MCF 10A (cell line): ENCODE measurements at regions not wholly inside any gene's neighbourhood (a gene's known extent, or its start where the extent isn't known, plus 50 kb on each side); places are given as distances from the start of the nearest gene placed in this dataset.

ENCODE experiments used
- BruUV-seq: library from RNA; stranded (reverse); fragments of 400-500 nt; replicated peaks from 2 replicates; lab custom pipeline; 2021; lab: Mats Ljungman, UMichigan
- CTCF ChIA-PET: fragments of 300-600 bp; sonication (Branson Sonifier 250); formaldehyde crosslinking; extraction: SDS; loops from one replicate; lab custom pipeline; 2021; ENCODE audit warnings: antibody characterized with exemption, inconsistent platforms; lab: Yijun Ruan, JAX
- POLR2A ChIA-PET: fragments of 300-600, 350-650 bp; sonication (Branson Sonifier 250); formaldehyde crosslinking; extraction: SDS; loops from one replicate; lab custom pipeline; 2020; ENCODE audit warnings: antibody characterized with exemption, inconsistent platforms; lab: Yijun Ruan, JAX
- DNase-seq: peaks from one replicate; pipeline ENCODE4 v3.0.0-alpha.2; 2018; ENCODE audit not compliant: unreplicated experiment
- H3K27ac Mint-ChIP-seq: one replicate; pipeline ENCODE4 v1.8.0; 2022; ENCODE audit warnings: mild to moderate bottlenecking, low read depth, mixed read lengths; ENCODE audit not compliant: unreplicated experiment
- H3K27me3 Mint-ChIP-seq: one replicate; pipeline ENCODE4 v1.8.0; 2022; ENCODE audit warnings: mixed read lengths; ENCODE audit not compliant: insufficient read depth, unreplicated experiment
- H3K36me3 Mint-ChIP-seq: one replicate; pipeline ENCODE4 v1.8.0; 2022; ENCODE audit warnings: mild to moderate bottlenecking, moderate library complexity, mixed read lengths; ENCODE audit not compliant: insufficient read depth, unreplicated experiment
- H3K4me1 Mint-ChIP-seq: one replicate; pipeline ENCODE4 v1.8.0; 2022; ENCODE audit warnings: mixed read lengths; ENCODE audit not compliant: insufficient read depth, unreplicated experiment
- H3K4me3 Mint-ChIP-seq: one replicate; pipeline ENCODE4 v1.8.0; 2022; ENCODE audit warnings: mild to moderate bottlenecking, moderate library complexity, mixed read lengths; ENCODE audit not compliant: unreplicated experiment
- H3K9me3 Mint-ChIP-seq: one replicate; pipeline ENCODE4 v1.8.0; 2022; ENCODE audit warnings: mixed read lengths; ENCODE audit not compliant: unreplicated experiment
- intact Hi-C: fragments of 100-400 bp; cut with micrococcal nuclease; formaldehyde crosslinking; loops from 2 replicates; pipeline ENCODE4 v1.14.1; 2022
- TF ChIP-seq, protein P1 (sequence below): fragments of 200-600 bp; IDR thresholded peaks from one replicate; pipeline ENCODE4 v1.8.0; 2022; ENCODE audit warnings: antibody characterized with exemption, mild to moderate bottlenecking; ENCODE audit not compliant: unreplicated experiment

DNA sequence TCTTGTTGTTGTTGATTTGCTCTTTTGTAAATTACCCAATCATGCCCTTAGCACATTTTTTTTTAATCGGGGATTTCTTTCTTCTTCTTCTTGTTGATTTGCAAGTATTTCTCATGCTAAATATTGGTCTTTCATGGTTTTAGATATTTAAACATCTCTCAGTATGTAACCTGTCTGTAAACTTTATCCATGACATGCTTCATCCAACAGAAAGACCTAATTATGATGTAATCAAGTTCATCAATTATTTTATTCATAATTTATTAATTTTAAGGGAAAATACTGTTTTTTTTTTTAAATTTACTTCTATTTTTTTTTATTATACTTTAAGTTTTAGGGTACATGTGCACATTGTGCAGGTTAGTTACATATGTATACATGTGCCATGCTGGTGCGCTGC lies 69.8 kb downstream of the TNFSF18 start:
- peaks cover 27% of the 10 kb centered on the region for H3K4me1 Mint-ChIP-seq
- no peak overlapping the region for H3K4me3 Mint-ChIP-seq
- POLR2A ChIA-PET = interaction anchor here (0.7 kb wide), 1 partner anchor 11 kb away, joined by 3 read pairs; no protein-coding TSS in a partner anchor
- no TSS peak for BruUV-seq
- DNase-seq = no peak
- CTCF ChIA-PET = no interaction called here
- no peak overlapping the region for H3K27ac Mint-ChIP-seq
- H3K9me3 Mint-ChIP-seq = peaks cover 7% of the 10 kb centered on the region
- no peaks in the 10 kb centered on the region for H3K27me3 Mint-ChIP-seq
- H3K36me3 Mint-ChIP-seq = no peaks in the 10 kb centered on the region
- intact Hi-C loops = no loop called here
- TF ChIP-seq, protein P1, sequence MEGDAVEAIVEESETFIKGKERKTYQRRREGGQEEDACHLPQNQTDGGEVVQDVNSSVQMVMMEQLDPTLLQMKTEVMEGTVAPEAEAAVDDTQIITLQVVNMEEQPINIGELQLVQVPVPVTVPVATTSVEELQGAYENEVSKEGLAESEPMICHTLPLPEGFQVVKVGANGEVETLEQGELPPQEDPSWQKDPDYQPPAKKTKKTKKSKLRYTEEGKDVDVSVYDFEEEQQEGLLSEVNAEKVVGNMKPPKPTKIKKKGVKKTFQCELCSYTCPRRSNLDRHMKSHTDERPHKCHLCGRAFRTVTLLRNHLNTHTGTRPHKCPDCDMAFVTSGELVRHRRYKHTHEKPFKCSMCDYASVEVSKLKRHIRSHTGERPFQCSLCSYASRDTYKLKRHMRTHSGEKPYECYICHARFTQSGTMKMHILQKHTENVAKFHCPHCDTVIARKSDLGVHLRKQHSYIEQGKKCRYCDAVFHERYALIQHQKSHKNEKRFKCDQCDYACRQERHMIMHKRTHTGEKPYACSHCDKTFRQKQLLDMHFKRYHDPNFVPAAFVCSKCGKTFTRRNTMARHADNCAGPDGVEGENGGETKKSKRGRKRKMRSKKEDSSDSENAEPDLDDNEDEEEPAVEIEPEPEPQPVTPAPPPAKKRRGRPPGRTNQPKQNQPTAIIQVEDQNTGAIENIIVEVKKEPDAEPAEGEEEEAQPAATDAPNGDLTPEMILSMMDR = no peak
